Astrocyte (in vitro differentiated cells and primary cell): ENCODE measurements at regions not wholly inside any gene's neighbourhood (a gene's known extent, or its start where the extent isn't known, plus 50 kb on each side); places are given as distances from the start of the nearest gene placed in this dataset.
"Not testable (repeated sequence)": the region's sequence is repeated elsewhere in the genome, so short reads cannot be mapped to it uniquely, and the experiment has no call there.

Experiments
- CTCF ChIP-seq: IDR thresholded peaks from 2 replicates; pipeline ENCODE4 v1.5.1; 2011; ENCODE audit warnings: low read depth, mild to moderate bottlenecking, inconsistent platforms, low read length, moderate library complexity; ENCODE audit not compliant: insufficient read depth
- EZH2 ChIP-seq: IDR thresholded peaks from 2 replicates; pipeline ENCODE4 v1.6.1; 2012; ENCODE audit warnings: mild to moderate bottlenecking, low read length, inconsistent platforms; ENCODE audit not compliant: insufficient read depth

DNA sequence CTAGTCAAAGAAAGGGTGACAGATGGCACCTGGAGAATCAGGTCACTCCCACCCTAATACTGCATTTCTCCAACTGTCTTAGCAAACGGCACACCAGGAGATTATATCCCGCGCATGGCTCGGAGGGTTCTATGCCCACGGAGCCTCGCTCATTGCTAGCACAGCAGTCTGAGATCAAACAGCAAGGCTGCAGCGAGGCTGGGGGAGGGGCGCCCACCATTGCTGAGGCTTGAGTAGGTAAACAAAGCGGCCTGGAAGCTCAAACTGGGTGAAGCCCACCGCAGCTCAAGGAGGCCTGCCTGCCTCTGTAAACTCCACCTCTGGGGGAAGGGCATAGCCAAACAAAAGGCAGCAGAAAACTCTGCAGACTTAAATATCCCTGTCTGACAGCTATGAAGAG is 268.1 kb upstream of the GRM3 start:
- TF ChIP-seq CTCF, EZH2: not testable (repeated sequence)
